SU-DHL-6 (cell line): ENCODE measurements at regions not wholly inside any gene's neighbourhood (a gene's known extent, or its start where the extent isn't known, plus 50 kb on each side); places are given as distances from the start of the nearest gene placed in this dataset.

Source experiments
- H2AFZ ChIP-seq: fragments of 200-600 bp; sonication (generic); 2 replicates; pipeline ENCODE4 v1.6.1; 2014; ENCODE audit warnings: low read depth, mild to moderate bottlenecking, moderate library complexity, mixed read lengths, antibody characterized with exemption, low read length; ENCODE audit not compliant: severe bottlenecking
- H3F3A ChIP-seq: fragments of 200-600 bp; shearing (Covaris generic); 2 replicates; pipeline ENCODE4 v1.6.0; 2016; ENCODE audit warnings: antibody characterized with exemption, mild to moderate bottlenecking; ENCODE audit not compliant: insufficient read depth
- H3K27ac ChIP-seq: fragments of 200-600 bp; sonication (generic); 2 replicates; pipeline ENCODE4 v1.5.1; 2016; ENCODE audit warnings: low read depth, mild to moderate bottlenecking, low read length, moderate library complexity, mixed read lengths
- H3K27me3 ChIP-seq: fragments of 200-600 bp; sonication (generic), shearing (Covaris generic); 2 replicates; pipeline ENCODE4 v1.6.0; 2014; ENCODE audit warnings: mild to moderate bottlenecking, low read length
- H3K36me3 ChIP-seq: fragments of 200-600 bp; sonication (generic); 2 replicates; pipeline ENCODE4 v1.6.1; 2014; ENCODE audit warnings: mild to moderate bottlenecking, low read length, mixed read lengths
- H3K4me2 ChIP-seq: fragments of 300-600, 200-600 bp; shearing (Covaris generic), sonication (generic); 2 replicates; pipeline ENCODE4 v1.6.0; 2014; ENCODE audit warnings: low read length, low read depth, mild to moderate bottlenecking; ENCODE audit not compliant: poor library complexity, severe bottlenecking
- H3K4me3 ChIP-seq: fragments of 200-600 bp; sonication (generic); 2 replicates; pipeline ENCODE4 v1.5.1; 2014; ENCODE audit warnings: antibody characterized with exemption, low read length, mild to moderate bottlenecking, mixed read lengths; ENCODE audit not compliant: insufficient read depth, poor library complexity, severe bottlenecking
- H3K79me2 ChIP-seq: fragments of 200-600 bp; sonication (generic); 2 replicates; pipeline ENCODE4 v1.6.1; 2014; ENCODE audit warnings: mild to moderate bottlenecking, low read length, moderate library complexity; ENCODE audit not compliant: insufficient read depth
- H3K9ac ChIP-seq: fragments of 200-600 bp; sonication (generic); 2 replicates; pipeline ENCODE4 v1.7.0; 2014; ENCODE audit warnings: mild to moderate bottlenecking, low read length
- H3K9me2 ChIP-seq: fragments of 200-600 bp; sonication (generic); replicated peaks from 2 replicates; pipeline ENCODE4 v1.6.1; 2014; ENCODE audit warnings: low read length; ENCODE audit not compliant: insufficient read depth
- H3K9me3 ChIP-seq: fragments of 200-600 bp; sonication (generic); 2 replicates; pipeline ENCODE4 v1.6.1; 2014; ENCODE audit warnings: low read length, mixed read lengths; ENCODE audit not compliant: insufficient read depth
- H4K20me1 ChIP-seq: fragments of 200-600 bp; sonication (generic); 2 replicates; pipeline ENCODE4 v1.6.1; 2014; ENCODE audit warnings: low read depth, mild to moderate bottlenecking, antibody characterized with exemption, low read length, moderate library complexity, mixed read lengths
- EZH2phosphoT487 ChIP-seq: fragments of 200-600 bp; sonication (generic), shearing (Covaris generic); conservative IDR thresholded peaks from 2 replicates; pipeline ENCODE4 v1.6.1; 2018; ENCODE audit warnings: mild to moderate bottlenecking, antibody characterized with exemption, low read length, moderate library complexity, mixed read lengths
- TF ChIP-seq, protein P1 (sequence below): fragments of 200-600 bp; sonication (generic); IDR thresholded peaks from one replicate; pipeline ENCODE4 v1.5.1; 2017; ENCODE audit warnings: antibody characterized with exemption, mild to moderate bottlenecking, low read length, moderate library complexity; ENCODE audit not compliant: insufficient read depth, poor library complexity, severe bottlenecking

DNA sequence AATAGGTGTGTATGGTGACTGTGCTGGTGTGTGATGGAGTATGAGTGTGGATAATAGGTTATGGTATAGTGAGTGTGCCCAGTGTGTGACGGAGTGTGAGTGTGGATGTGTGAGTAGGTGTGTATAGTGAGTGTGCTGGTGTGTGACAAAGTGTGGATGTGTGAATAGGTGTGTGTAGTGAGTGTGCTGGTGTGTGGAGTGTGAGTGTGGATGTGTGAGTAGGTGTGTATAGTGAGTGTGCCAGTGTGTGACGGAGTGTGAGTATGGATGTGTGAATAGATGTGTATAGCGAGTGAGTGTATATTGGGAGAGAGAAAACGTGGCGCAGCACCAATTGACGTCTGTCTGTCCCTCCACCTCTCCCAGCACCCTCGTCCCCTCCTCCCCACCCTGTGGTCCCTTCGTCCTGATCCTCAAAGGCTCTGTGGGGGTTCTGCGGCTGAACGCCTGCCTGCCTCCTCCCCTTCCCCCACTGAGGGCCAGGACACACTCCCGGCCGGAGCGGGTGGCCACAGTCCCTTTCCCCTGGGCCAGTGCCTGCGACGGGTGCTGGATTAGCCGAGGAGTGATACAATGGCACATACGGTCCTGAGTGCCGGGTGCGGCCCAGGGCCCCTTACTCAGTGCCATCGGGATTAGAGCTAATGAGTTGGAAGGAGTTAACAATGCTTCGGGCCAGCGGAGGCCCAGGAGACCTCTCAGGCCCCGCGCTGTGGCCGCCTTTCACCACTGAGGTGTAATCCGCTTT is 160.0 kb downstream of the MRM1 start:
- H3K9me3 ChIP-seq: no peaks in the 10 kb centered on the region
- no peak overlapping the region for H3K4me3 ChIP-seq
- no peaks in the 10 kb centered on the region for H3F3A ChIP-seq
- no peak for TF ChIP-seq EZH2phosphoT487
- TF ChIP-seq, protein P1, sequence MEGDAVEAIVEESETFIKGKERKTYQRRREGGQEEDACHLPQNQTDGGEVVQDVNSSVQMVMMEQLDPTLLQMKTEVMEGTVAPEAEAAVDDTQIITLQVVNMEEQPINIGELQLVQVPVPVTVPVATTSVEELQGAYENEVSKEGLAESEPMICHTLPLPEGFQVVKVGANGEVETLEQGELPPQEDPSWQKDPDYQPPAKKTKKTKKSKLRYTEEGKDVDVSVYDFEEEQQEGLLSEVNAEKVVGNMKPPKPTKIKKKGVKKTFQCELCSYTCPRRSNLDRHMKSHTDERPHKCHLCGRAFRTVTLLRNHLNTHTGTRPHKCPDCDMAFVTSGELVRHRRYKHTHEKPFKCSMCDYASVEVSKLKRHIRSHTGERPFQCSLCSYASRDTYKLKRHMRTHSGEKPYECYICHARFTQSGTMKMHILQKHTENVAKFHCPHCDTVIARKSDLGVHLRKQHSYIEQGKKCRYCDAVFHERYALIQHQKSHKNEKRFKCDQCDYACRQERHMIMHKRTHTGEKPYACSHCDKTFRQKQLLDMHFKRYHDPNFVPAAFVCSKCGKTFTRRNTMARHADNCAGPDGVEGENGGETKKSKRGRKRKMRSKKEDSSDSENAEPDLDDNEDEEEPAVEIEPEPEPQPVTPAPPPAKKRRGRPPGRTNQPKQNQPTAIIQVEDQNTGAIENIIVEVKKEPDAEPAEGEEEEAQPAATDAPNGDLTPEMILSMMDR: no peak
- H3K79me2 ChIP-seq: no peaks in the 10 kb centered on the region
- H2AFZ ChIP-seq: no peak overlapping the region
- H3K36me3 ChIP-seq: no peaks in the 10 kb centered on the region
- H3K27me3 ChIP-seq: no peaks in the 10 kb centered on the region
- no peak overlapping the region for H3K9ac ChIP-seq
- no peak overlapping the region for H3K4me2 ChIP-seq
- no peaks in the 10 kb centered on the region for H3K9me2 ChIP-seq
- H3K27ac ChIP-seq: no peak overlapping the region
- no peaks in the 10 kb centered on the region for H4K20me1 ChIP-seq

DNA sequence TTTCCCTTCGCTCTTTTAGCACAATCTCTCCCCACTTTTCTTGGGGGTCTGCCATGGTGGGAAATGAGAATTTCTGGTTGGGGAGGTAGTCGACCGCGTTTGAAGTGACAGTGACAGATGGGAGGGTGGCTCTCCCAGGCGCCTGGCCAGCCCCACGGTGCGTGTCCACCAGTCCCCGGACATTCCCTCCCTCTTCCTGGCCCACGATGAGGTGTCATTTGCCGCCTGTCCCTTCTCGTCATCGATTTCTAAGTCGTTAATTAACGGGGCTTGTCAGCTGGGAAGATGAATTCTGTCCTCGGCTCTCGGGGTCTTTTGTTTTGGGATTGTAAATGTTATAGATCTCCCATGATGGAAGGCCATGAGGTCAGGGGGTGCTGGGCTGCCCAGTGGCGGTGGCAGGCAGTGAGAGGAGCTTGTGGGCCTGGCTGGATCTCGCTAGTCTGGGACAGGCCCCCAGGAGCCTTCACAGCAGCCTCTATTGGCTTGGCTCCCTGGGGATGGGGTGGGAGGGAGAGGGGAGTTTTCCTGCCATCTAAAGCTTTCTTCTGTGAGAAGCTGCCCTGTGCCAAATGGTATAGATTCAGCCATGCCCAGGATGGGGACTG is 164.2 kb downstream of the MRM1 start:
- H3K27me3 ChIP-seq: no peaks in the 10 kb centered on the region
- H3K4me2 ChIP-seq: no peak overlapping the region
- H4K20me1 ChIP-seq: no peaks in the 10 kb centered on the region
- no peak overlapping the region for H3K4me3 ChIP-seq
- no peaks in the 10 kb centered on the region for H3F3A ChIP-seq
- H3K27ac ChIP-seq: no peak overlapping the region
- H3K9ac ChIP-seq: no peak overlapping the region
- no peaks in the 10 kb centered on the region for H3K79me2 ChIP-seq
- H2AFZ ChIP-seq: no peak overlapping the region
- H3K9me2 ChIP-seq: no peaks in the 10 kb centered on the region
- no peaks in the 10 kb centered on the region for H3K9me3 ChIP-seq
- TF ChIP-seq, protein P1: no peak
- TF ChIP-seq EZH2phosphoT487: no peak
- no peaks in the 10 kb centered on the region for H3K36me3 ChIP-seq

DNA sequence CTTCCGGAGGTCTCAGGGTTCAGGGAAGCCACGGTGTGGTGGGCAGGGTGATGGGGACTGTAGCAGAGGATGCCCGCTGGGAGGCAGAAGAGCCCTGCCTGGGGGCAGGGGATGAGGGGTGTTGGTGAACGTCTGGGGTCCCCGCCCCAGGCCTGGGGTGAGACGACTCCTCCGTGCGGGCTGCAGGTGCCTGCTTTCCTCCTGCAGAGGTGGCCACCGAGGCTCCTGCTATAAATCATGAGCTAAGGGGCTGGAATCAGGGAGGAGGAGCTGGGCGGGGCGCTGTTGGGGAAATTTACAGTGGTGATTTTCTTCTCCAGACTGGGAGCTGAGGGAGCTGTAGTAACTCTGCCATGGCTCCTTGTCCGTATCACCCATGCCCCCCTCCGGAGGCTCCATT is 167.0 kb downstream of the MRM1 start:
- Histone ChIP-seq H3F3A (no peaks in the 10 kb centered on the region), H3K4me3 (no peak overlapping the region), H3K4me2 (no peak overlapping the region), H3K9ac (no peak overlapping the region), H4K20me1 (no peaks in the 10 kb centered on the region), H3K79me2 (no peaks in the 10 kb centered on the region), H3K27ac (no peak overlapping the region), H3K9me2 (no peaks in the 10 kb centered on the region), H3K27me3 (no peaks in the 10 kb centered on the region), H3K9me3 (no peaks in the 10 kb centered on the region), H3K36me3 (no peaks in the 10 kb centered on the region), H2AFZ (no peak overlapping the region)
- TF ChIP-seq, protein P1: no peak
- TF ChIP-seq EZH2phosphoT487: no peak
